Endodermal cell (in vitro differentiated cells): ENCODE measurements at regions not wholly inside any gene's neighbourhood (a gene's known extent, or its start where the extent isn't known, plus 50 kb on each side); places are given as distances from the start of the nearest gene placed in this dataset.

ENCODE experiments used
- DNase-seq: peaks from one replicate; pipeline ENCODE4 v3.0.0-alpha.2; 2017
- H3K27ac ChIP-seq: 2 replicates; pipeline ENCODE4 v1.5.1; 2013; ENCODE audit warnings: mild to moderate bottlenecking, low read depth, low read length, moderate library complexity
- H3K27me3 ChIP-seq: 2 replicates; pipeline ENCODE4 v1.6.1; 2013; ENCODE audit warnings: mild to moderate bottlenecking, low read length, moderate library complexity; ENCODE audit not compliant: insufficient read depth, control insufficient read depth, poor library complexity, severe bottlenecking
- H3K36me3 ChIP-seq: 2 replicates; pipeline ENCODE4 v1.7.0; 2013; ENCODE audit warnings: mild to moderate bottlenecking, low read length, moderate library complexity; ENCODE audit not compliant: control insufficient read depth, insufficient read depth
- H3K4me1 ChIP-seq: one replicate; pipeline ENCODE4 v1.7.0; 2013; ENCODE audit warnings: low read length; ENCODE audit not compliant: control insufficient read depth, insufficient read depth
- H3K4me3 ChIP-seq: 2 replicates; pipeline ENCODE4 v1.5.1; 2013; ENCODE audit warnings: mild to moderate bottlenecking, low read length, moderate library complexity
- H3K9ac ChIP-seq: 2 replicates; pipeline ENCODE4 v1.6.1; 2013; ENCODE audit warnings: mild to moderate bottlenecking, low read length, moderate library complexity; ENCODE audit not compliant: poor library complexity, severe bottlenecking; ENCODE audit errors: extremely low read depth
- H3K9me3 ChIP-seq: 2 replicates; pipeline ENCODE4 v1.6.1; 2013; ENCODE audit warnings: mild to moderate bottlenecking, low read length, moderate library complexity; ENCODE audit not compliant: control insufficient read depth
- H3K27ac Mint-ChIP-seq: 2 replicates; pipeline ENCODE4 v1.8.0; 2020; ENCODE audit warnings: mixed read lengths
- H3K27me3 Mint-ChIP-seq: 2 replicates; pipeline ENCODE4 v1.8.0; 2021; ENCODE audit warnings: mild to moderate bottlenecking, mixed read lengths; ENCODE audit not compliant: insufficient read depth
- H3K36me3 Mint-ChIP-seq: 2 replicates; pipeline ENCODE4 v1.8.0; 2020; ENCODE audit warnings: low read depth, mixed read lengths
- H3K4me1 Mint-ChIP-seq: 2 replicates; pipeline ENCODE4 v1.8.0; 2020; ENCODE audit warnings: mixed read lengths
- H3K4me3 Mint-ChIP-seq: 2 replicates; pipeline ENCODE4 v1.8.0; 2020; ENCODE audit warnings: mild to moderate bottlenecking, moderate library complexity, mixed read lengths
- H3K9me3 Mint-ChIP-seq: 2 replicates; pipeline ENCODE4 v1.8.0; 2020; ENCODE audit warnings: mild to moderate bottlenecking, mixed read lengths
- CTCF ChIP-seq: fragments of 200-600 bp; sonication (generic); conservative IDR thresholded peaks from 2 replicates; pipeline ENCODE4 v1.5.0; 2021; ENCODE audit warnings: antibody characterized with exemption, mild to moderate bottlenecking
- WGBS, 2 experiments: methylation state at CpG; one replicate each; pipeline versions ENCODE4 v1.1.5 to v1.1.7; 2013; ENCODE audit warnings: missing lambda C conversion rate in 2 of 2, mixed read lengths in 1 of 2; ENCODE audit not compliant: insufficient coverage in 1 of 2, insufficient read length in 1 of 2; 5-methylcytosine and 5-hydroxymethylcytosine counted together

GRCh38 chr3:78066287-78066686 lies 1026.4 kb downstream of the ROBO2 start:
- Mint-ChIP-seq H3K4me3 (no peak overlapping the region), H3K27me3 (no peaks in the 10 kb centered on the region), H3K9me3 (no peaks in the 10 kb centered on the region), H3K27ac (no peak overlapping the region), H3K36me3 (no peaks in the 10 kb centered on the region), H3K4me1 (peaks cover 6% of the 10 kb centered on the region)
- 95 to 100% methylated on average over 2 to 5 of the region's 5 CpGs for WGBS, 2 experiments
- no peaks in the 10 kb centered on the region for H3K27me3 ChIP-seq
- no peak for DNase-seq
- H3K27ac ChIP-seq, result no peak overlapping the region
- no peak overlapping the region for H3K9ac ChIP-seq
- H3K9me3 ChIP-seq, result no peaks in the 10 kb centered on the region
- H3K4me3 ChIP-seq, result no peak overlapping the region
- H3K36me3 ChIP-seq, result no peaks in the 10 kb centered on the region
- peak; percentile 57 for TF ChIP-seq CTCF
- H3K4me1 ChIP-seq, result no peaks in the 10 kb centered on the region

- Histone ChIP-seq H3K4me1 (no peaks in the 10 kb centered on the region), H3K36me3 (no peaks in the 10 kb centered on the region), H3K9me3 (peaks cover 8% of the 10 kb centered on the region), H3K27me3 (no peaks in the 10 kb centered on the region), H3K27ac (no peak overlapping the region), H3K4me3 (no peak overlapping the region), H3K9ac (no peak overlapping the region)
- no peak for TF ChIP-seq CTCF
- DNase-seq, result no peak
- 80 to 90% methylated on average over 1 to 2 of the region's 2 CpGs for WGBS, 2 experiments
- Mint-ChIP-seq H3K9me3 (peaks cover 9% of the 10 kb centered on the region), H3K36me3 (no peaks in the 10 kb centered on the region), H3K4me3 (no peak overlapping the region), H3K27ac (no peak overlapping the region), H3K27me3 (no peaks in the 10 kb centered on the region), H3K4me1 (peaks cover 6% of the 10 kb centered on the region)
These were observed 1030.3 kb downstream of the ROBO2 start for GRCh38 chr3:78070188-78070587.

- H3K27me3 Mint-ChIP-seq, result no peaks in the 10 kb centered on the region
- no peak overlapping the region for H3K27ac Mint-ChIP-seq
- peaks cover 14% of the 10 kb centered on the region for H3K9me3 ChIP-seq
- no peaks in the 10 kb centered on the region for H3K4me1 Mint-ChIP-seq
- H3K36me3 ChIP-seq, result no peaks in the 10 kb centered on the region
- no peak overlapping the region for H3K27ac ChIP-seq
- H3K4me3 Mint-ChIP-seq, result no peak overlapping the region
- no peaks in the 10 kb centered on the region for H3K36me3 Mint-ChIP-seq
- peaks cover 9% of the 10 kb centered on the region for H3K9me3 Mint-ChIP-seq
- H3K9ac ChIP-seq, result no peak overlapping the region
- TF ChIP-seq CTCF, result no peak
- no peaks in the 10 kb centered on the region for H3K27me3 ChIP-seq
- no peaks in the 10 kb centered on the region for H3K4me1 ChIP-seq
- no peak for DNase-seq
- no peak overlapping the region for H3K4me3 ChIP-seq
These were observed 1036.5 kb downstream of the ROBO2 start for GRCh38 chr3:78076379-78076778.
